Neural cell (in vitro differentiated cells): ENCODE measurements at regions not wholly inside any gene's neighbourhood (a gene's known extent, or its start where the extent isn't known, plus 50 kb on each side); places are given as distances from the start of the nearest gene placed in this dataset.

Experiments
- H2AFZ ChIP-seq: fragments of 200-600, 300-800 bp; sonication (generic), shearing (Covaris generic); 2 replicates; pipeline ENCODE4 v1.6.0; 2014; ENCODE audit warnings: low read depth, mild to moderate bottlenecking, antibody characterized with exemption, low read length, moderate library complexity
- H3F3A ChIP-seq: fragments of 200-600 bp; shearing (Covaris generic); 2 replicates; pipeline ENCODE4 v1.6.1; 2016; ENCODE audit warnings: mild to moderate bottlenecking, moderate library complexity, mixed read lengths, antibody characterized with exemption, low read length; ENCODE audit not compliant: insufficient read depth, poor library complexity, severe bottlenecking
- H3K27ac ChIP-seq: fragments of 200-600, 300-800 bp; sonication (generic), shearing (Covaris generic); 2 replicates; pipeline ENCODE4 v1.5.1; 2014; ENCODE audit warnings: mild to moderate bottlenecking, low read length, moderate library complexity
- H3K27me3 ChIP-seq: fragments of 300-800, 200-600 bp; sonication (generic), shearing (Covaris generic); 2 replicates; pipeline ENCODE4 v1.6.0; 2014; ENCODE audit warnings: mild to moderate bottlenecking, low read depth, low read length, moderate library complexity; ENCODE audit not compliant: insufficient read depth
- H3K36me3 ChIP-seq: fragments of 300-800, 200-600 bp; sonication (generic), shearing (Covaris generic); 2 replicates; pipeline ENCODE4 v1.5.1; 2014; ENCODE audit warnings: mild to moderate bottlenecking, antibody characterized with exemption, low read length, moderate library complexity; ENCODE audit not compliant: insufficient read depth
- H3K4me2 ChIP-seq: fragments of 300-800, 200-600 bp; sonication (generic), shearing (Covaris generic); 2 replicates; pipeline ENCODE4 v1.6.0; 2014; ENCODE audit warnings: mild to moderate bottlenecking, low read length
- H3K4me3 ChIP-seq: fragments of 300-800, 200-600 bp; sonication (generic), shearing (Covaris generic); 2 replicates; pipeline ENCODE4 v1.5.1; 2014; ENCODE audit warnings: mild to moderate bottlenecking, low read length, moderate library complexity
- H3K79me2 ChIP-seq: fragments of 200-600 bp; shearing (Covaris generic); replicated peaks from 2 replicates; pipeline ENCODE4 v1.6.0; 2014; ENCODE audit warnings: mild to moderate bottlenecking, low read length, moderate library complexity; ENCODE audit not compliant: insufficient read depth
- H3K9ac ChIP-seq: fragments of 300-800, 200-600 bp; sonication (generic), shearing (Covaris generic); 2 replicates; pipeline ENCODE4 v1.6.1; 2016; ENCODE audit warnings: mild to moderate bottlenecking, low read length, mixed read lengths
- H3K9me2 ChIP-seq: fragments of 200-600 bp; shearing (Covaris generic); 2 replicates; pipeline ENCODE4 v1.6.1; 2016; ENCODE audit warnings: mild to moderate bottlenecking, low read length, mixed read lengths; ENCODE audit not compliant: insufficient read depth
- H3K9me3 ChIP-seq: fragments of 200-600, 300-800 bp; sonication (generic), shearing (Covaris generic); 2 replicates; pipeline ENCODE4 v1.6.1; 2016; ENCODE audit warnings: mild to moderate bottlenecking, mixed run types, low read length, moderate library complexity, mixed read lengths
- H4K20me1 ChIP-seq: fragments of 200-600 bp; shearing (Covaris generic); 2 replicates; pipeline ENCODE4 v1.6.1; 2016; ENCODE audit warnings: mild to moderate bottlenecking, mixed run types; ENCODE audit not compliant: insufficient read depth
- EP300 ChIP-seq: fragments of 450-650 bp; conservative IDR thresholded peaks from 2 replicates; pipeline ENCODE4 v1.6.1; 2014; ENCODE audit warnings: antibody characterized with exemption, mild to moderate bottlenecking, moderate library complexity; ENCODE audit not compliant: poor library complexity, severe bottlenecking
- EZH2 ChIP-seq: fragments of 200-600, 300-800 bp; shearing (Covaris generic), sonication (generic); IDR thresholded peaks from 2 replicates; pipeline ENCODE4 v1.6.1; 2014; ENCODE audit warnings: antibody characterized with exemption, low read length, borderline replicate concordance, mild to moderate bottlenecking; ENCODE audit not compliant: insufficient read depth, poor library complexity, severe bottlenecking
- MXI1 ChIP-seq: fragments of 450-650 bp; conservative IDR thresholded peaks from 2 replicates; pipeline ENCODE4 v1.6.1; 2014; ENCODE audit warnings: antibody characterized with exemption, mild to moderate bottlenecking; ENCODE audit not compliant: poor library complexity, severe bottlenecking
- POLR2AphosphoS5 ChIP-seq: IDR thresholded peaks from 2 replicates; pipeline ENCODE4 v1.6.1; 2012
- RAD21 ChIP-seq: fragments of 450-650 bp; conservative IDR thresholded peaks from 2 replicates; pipeline ENCODE4 v1.6.1; 2014; ENCODE audit warnings: antibody characterized with exemption, mild to moderate bottlenecking, moderate library complexity
- SMC3 ChIP-seq: fragments of 450-650 bp; conservative IDR thresholded peaks from 2 replicates; pipeline ENCODE4 v1.6.1; 2014; ENCODE audit warnings: antibody characterized with exemption, mild to moderate bottlenecking, moderate library complexity; ENCODE audit not compliant: poor library complexity
- TAF1 ChIP-seq: IDR thresholded peaks from 2 replicates; pipeline ENCODE4 v1.6.1; 2012; ENCODE audit warnings: low read depth
- TF ChIP-seq, protein P1 (sequence below): fragments of 450-650 bp; IDR thresholded peaks from 2 replicates; pipeline ENCODE4 v1.5.1; 2014; ENCODE audit warnings: antibody characterized with exemption, mild to moderate bottlenecking, moderate library complexity; ENCODE audit not compliant: poor library complexity, severe bottlenecking
- TF ChIP-seq, protein P2 (sequence below): IDR thresholded peaks from 2 replicates; pipeline ENCODE4 v1.6.1; 2012; ENCODE audit warnings: borderline replicate concordance

DNA sequence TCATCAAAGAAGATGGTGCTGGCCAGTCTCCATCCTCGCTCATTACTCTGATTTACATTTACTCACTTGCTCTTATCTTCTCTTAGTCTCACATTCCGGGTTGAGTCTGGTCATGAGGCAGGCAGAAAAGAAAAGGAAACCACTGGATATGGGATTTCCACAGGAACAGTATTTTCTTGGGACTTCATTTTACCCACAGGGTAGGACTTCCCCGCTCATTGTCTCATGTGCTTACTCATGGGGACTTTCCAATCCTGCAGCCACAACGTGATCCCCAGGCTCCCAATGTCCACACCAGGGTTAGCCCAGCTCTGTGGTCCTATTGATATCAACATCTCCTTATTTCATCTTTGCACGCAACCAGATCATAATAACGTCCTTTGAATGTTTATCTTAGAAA, 373.8 kb downstream of the TMEM182 start:
- no peaks in the 10 kb centered on the region for H3K27me3 ChIP-seq
- H3K36me3 ChIP-seq = no peaks in the 10 kb centered on the region
- H3K79me2 ChIP-seq = no peaks in the 10 kb centered on the region
- H3K9me3 ChIP-seq = no peaks in the 10 kb centered on the region
- H3K4me3 ChIP-seq = no peak overlapping the region
- no peaks in the 10 kb centered on the region for H4K20me1 ChIP-seq
- no peaks in the 10 kb centered on the region for H3F3A ChIP-seq
- H3K9ac ChIP-seq = no peak overlapping the region
- H3K9me2 ChIP-seq = no peaks in the 10 kb centered on the region
- H3K27ac ChIP-seq = no peak overlapping the region
- TF ChIP-seq EZH2 (no peak), POLR2AphosphoS5 (no peak), EP300 (no peak), MXI1 (no peak)
- TF ChIP-seq, protein P1, sequence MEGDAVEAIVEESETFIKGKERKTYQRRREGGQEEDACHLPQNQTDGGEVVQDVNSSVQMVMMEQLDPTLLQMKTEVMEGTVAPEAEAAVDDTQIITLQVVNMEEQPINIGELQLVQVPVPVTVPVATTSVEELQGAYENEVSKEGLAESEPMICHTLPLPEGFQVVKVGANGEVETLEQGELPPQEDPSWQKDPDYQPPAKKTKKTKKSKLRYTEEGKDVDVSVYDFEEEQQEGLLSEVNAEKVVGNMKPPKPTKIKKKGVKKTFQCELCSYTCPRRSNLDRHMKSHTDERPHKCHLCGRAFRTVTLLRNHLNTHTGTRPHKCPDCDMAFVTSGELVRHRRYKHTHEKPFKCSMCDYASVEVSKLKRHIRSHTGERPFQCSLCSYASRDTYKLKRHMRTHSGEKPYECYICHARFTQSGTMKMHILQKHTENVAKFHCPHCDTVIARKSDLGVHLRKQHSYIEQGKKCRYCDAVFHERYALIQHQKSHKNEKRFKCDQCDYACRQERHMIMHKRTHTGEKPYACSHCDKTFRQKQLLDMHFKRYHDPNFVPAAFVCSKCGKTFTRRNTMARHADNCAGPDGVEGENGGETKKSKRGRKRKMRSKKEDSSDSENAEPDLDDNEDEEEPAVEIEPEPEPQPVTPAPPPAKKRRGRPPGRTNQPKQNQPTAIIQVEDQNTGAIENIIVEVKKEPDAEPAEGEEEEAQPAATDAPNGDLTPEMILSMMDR = no peak
- TF ChIP-seq, protein P2, sequence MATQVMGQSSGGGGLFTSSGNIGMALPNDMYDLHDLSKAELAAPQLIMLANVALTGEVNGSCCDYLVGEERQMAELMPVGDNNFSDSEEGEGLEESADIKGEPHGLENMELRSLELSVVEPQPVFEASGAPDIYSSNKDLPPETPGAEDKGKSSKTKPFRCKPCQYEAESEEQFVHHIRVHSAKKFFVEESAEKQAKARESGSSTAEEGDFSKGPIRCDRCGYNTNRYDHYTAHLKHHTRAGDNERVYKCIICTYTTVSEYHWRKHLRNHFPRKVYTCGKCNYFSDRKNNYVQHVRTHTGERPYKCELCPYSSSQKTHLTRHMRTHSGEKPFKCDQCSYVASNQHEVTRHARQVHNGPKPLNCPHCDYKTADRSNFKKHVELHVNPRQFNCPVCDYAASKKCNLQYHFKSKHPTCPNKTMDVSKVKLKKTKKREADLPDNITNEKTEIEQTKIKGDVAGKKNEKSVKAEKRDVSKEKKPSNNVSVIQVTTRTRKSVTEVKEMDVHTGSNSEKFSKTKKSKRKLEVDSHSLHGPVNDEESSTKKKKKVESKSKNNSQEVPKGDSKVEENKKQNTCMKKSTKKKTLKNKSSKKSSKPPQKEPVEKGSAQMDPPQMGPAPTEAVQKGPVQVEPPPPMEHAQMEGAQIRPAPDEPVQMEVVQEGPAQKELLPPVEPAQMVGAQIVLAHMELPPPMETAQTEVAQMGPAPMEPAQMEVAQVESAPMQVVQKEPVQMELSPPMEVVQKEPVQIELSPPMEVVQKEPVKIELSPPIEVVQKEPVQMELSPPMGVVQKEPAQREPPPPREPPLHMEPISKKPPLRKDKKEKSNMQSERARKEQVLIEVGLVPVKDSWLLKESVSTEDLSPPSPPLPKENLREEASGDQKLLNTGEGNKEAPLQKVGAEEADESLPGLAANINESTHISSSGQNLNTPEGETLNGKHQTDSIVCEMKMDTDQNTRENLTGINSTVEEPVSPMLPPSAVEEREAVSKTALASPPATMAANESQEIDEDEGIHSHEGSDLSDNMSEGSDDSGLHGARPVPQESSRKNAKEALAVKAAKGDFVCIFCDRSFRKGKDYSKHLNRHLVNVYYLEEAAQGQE = no peak
- H3K4me2 ChIP-seq = no peak overlapping the region
- H2AFZ ChIP-seq = no peak overlapping the region

DNA sequence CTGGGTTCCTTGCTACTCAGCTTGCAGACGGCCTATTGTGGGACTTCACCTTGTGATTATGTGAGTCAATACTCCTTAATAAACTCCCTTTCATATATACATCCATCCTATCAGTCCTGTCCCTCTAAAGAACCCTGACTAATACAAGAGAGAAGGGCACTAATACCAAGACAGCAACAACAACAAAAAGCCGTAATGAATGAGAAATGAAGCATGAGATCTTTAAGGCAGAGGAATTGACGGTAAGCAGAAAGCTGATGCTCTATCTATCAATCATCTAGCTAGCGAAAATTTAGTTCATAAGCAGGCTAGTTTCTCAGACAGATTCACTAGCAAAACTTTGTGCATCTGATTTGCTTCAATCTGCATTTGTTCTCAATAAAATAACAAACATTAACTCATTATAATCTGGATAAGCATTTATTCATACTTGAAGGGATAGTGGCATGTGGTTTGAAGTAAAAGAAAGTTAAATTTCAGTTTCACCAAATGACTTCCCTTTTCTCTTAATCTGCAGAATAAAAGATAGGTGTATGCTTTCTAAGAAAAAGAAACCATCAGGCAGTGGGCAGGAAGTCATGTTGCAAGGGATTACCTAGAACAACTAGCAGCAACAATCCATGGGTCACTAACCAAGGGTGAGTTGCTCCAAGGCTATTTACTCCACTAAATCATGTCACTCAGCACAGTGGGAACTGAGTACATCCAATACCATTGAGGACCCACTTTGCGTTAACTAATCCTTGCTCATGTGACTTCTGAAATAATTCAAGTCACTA, 376.5 kb downstream of the TMEM182 start:
- H3K9me3 ChIP-seq = no peaks in the 10 kb centered on the region
- no peaks in the 10 kb centered on the region for H3K9me2 ChIP-seq
- no peaks in the 10 kb centered on the region for H3F3A ChIP-seq
- H3K27ac ChIP-seq = no peak overlapping the region
- H3K36me3 ChIP-seq = no peaks in the 10 kb centered on the region
- no peaks in the 10 kb centered on the region for H3K79me2 ChIP-seq
- TF ChIP-seq MXI1 (no peak), TAF1 (no peak), EP300 (no peak), EZH2 (no peak), POLR2AphosphoS5 (no peak), RAD21 (no peak), SMC3 (no peak)
- TF ChIP-seq, protein P2 = no peak
- TF ChIP-seq, protein P1 = no peak
- no peak overlapping the region for H2AFZ ChIP-seq
- H3K9ac ChIP-seq = no peak overlapping the region
- no peaks in the 10 kb centered on the region for H3K27me3 ChIP-seq
- H3K4me3 ChIP-seq = no peak overlapping the region
- no peak overlapping the region for H3K4me2 ChIP-seq
- H4K20me1 ChIP-seq = no peaks in the 10 kb centered on the region
